Endothelial cell of umbilical vein (primary cell): ENCODE measurements at regions not wholly inside any gene's neighbourhood (a gene's known extent, or its start where the extent isn't known, plus 50 kb on each side); places are given as distances from the start of the nearest gene placed in this dataset.

ENCODE experiments used
- BruUV-seq: library from RNA; stranded (reverse); fragments of 400-500 nt; replicated peaks from 2 replicates; lab custom pipeline; 2021; lab: Mats Ljungman, UMichigan
- CTCF ChIA-PET: fragments of 300-600, 350-600 bp; sonication (Branson Sonifier 250); formaldehyde crosslinking; loops from one replicate; lab custom pipeline; 2021; ENCODE audit warnings: antibody characterized with exemption, inconsistent platforms; lab: Charles Lee
- POLR2A ChIA-PET: fragments of 300-600, 350-600 bp; sonication (Branson Sonifier 250); formaldehyde crosslinking; loops from one replicate; lab custom pipeline; 2021; ENCODE audit warnings: antibody characterized with exemption, inconsistent platforms; lab: Charles Lee
- DNase-seq: peaks from one replicate; pipeline ENCODE4 v3.0.0-alpha.2; 2011; ENCODE audit warnings: low read depth, low spot score
- FAIRE-seq: peaks from 2 replicates; lab custom pipeline; 2011; peaks lifted over from hg19 to GRCh38; lab: Jason Lieb, UNC
- H2AFZ ChIP-seq: 2 replicates; pipeline ENCODE4 v1.6.0; 2012; ENCODE audit warnings: low read depth, low read length, control low read depth, inconsistent platforms
- H3K27ac ChIP-seq: 2 replicates; pipeline ENCODE4 v1.5.1; 2011; ENCODE audit warnings: low read depth, mild to moderate bottlenecking, control low read depth, low read length, moderate library complexity; ENCODE audit not compliant: insufficient read depth
- H3K27me3 ChIP-seq, 2 experiments: 2 replicates each; pipeline versions ENCODE4 v1.6.0 to v1.6.1; 2011; ENCODE audit warnings: low read length in 2 of 2, mixed read lengths in 1 of 2; ENCODE audit not compliant: control insufficient read depth in 2 of 2, insufficient read depth in 2 of 2
- H3K36me3 ChIP-seq, 2 experiments: 2 replicates in 1 of 2; 3 replicates in 1 of 2; pipeline ENCODE4 v1.5.1; 2011; ENCODE audit warnings: low read length in 2 of 2, mild to moderate bottlenecking in 1 of 2, moderate library complexity in 1 of 2; ENCODE audit not compliant: control insufficient read depth in 2 of 2, insufficient read depth in 2 of 2; ENCODE audit errors: extremely low read depth in 1 of 2
- H3K4me1 ChIP-seq: 3 replicates; pipeline ENCODE4 v1.5.1; 2011; ENCODE audit warnings: mild to moderate bottlenecking, low read length; ENCODE audit not compliant: control insufficient read depth, insufficient read depth; ENCODE audit errors: extremely low read depth
- H3K4me2 ChIP-seq: 2 replicates; pipeline ENCODE4 v1.6.1; 2011; ENCODE audit warnings: low read length, control low read depth, mixed read lengths; ENCODE audit not compliant: insufficient read depth
- H3K4me3 ChIP-seq, 3 experiments: fragments of 200-600 bp in 1 of 3; sonication (generic), shearing (Covaris generic) in 1 of 3; replicated peaks in 1 of 3; 2 replicates each; pipeline ENCODE4 v1.5.1; 2011 to 2016; ENCODE audit warnings: control low read depth in 3 of 3, low read length in 3 of 3, mild to moderate bottlenecking in 2 of 3, inconsistent platforms in 1 of 3, low read depth in 1 of 3, moderate library complexity in 1 of 3; ENCODE audit not compliant: insufficient read depth in 1 of 3
- H3K79me2 ChIP-seq: 2 replicates; pipeline ENCODE4 v1.6.0; 2012; ENCODE audit warnings: low read length, inconsistent platforms; ENCODE audit not compliant: control insufficient read depth, insufficient read depth
- H3K9ac ChIP-seq: replicated peaks from 2 replicates; pipeline ENCODE3; 2011; ENCODE audit warnings: low read length, control low read depth; ENCODE audit not compliant: insufficient read depth; ENCODE audit errors: extremely low read depth
- H3K9me1 ChIP-seq: replicated peaks from 3 replicates; pipeline ENCODE4 v1.6.0; 2011; ENCODE audit warnings: mild to moderate bottlenecking, low read length; ENCODE audit not compliant: control insufficient read depth, insufficient read depth; ENCODE audit errors: extremely low read depth
- H3K9me3 ChIP-seq: replicated peaks from 2 replicates; pipeline ENCODE4 v1.5.1; 2012; ENCODE audit warnings: low read length, inconsistent platforms; ENCODE audit not compliant: control insufficient read depth, insufficient read depth
- H4K20me1 ChIP-seq: replicated peaks from 2 replicates; pipeline ENCODE3; 2011; ENCODE audit warnings: mild to moderate bottlenecking, low read length; ENCODE audit not compliant: control insufficient read depth, insufficient read depth; ENCODE audit errors: extremely low read depth
- CTCF ChIP-seq, 2 donors: IDR thresholded peaks; 1 replicate in 1 of 2; 2 replicates in 1 of 2; pipeline ENCODE4 v1.5.1; 2011; ENCODE audit warnings: low read length in 2 of 2, mild to moderate bottlenecking in 2 of 2, moderate library complexity in 2 of 2, control low read depth in 1 of 2, inconsistent platforms in 1 of 2, low read depth in 1 of 2; ENCODE audit not compliant: insufficient read depth in 1 of 2; ENCODE audit errors: extremely low read depth in 1 of 2
- EZH2 ChIP-seq: IDR thresholded peaks from 2 replicates; pipeline ENCODE4 v1.6.1; 2012; ENCODE audit warnings: borderline replicate concordance, low read depth, mild to moderate bottlenecking, moderate library complexity, low read length, inconsistent platforms; ENCODE audit not compliant: severe bottlenecking
- FOS ChIP-seq: IDR thresholded peaks from 2 replicates; pipeline ENCODE4 v1.6.1; 2011; ENCODE audit warnings: mild to moderate bottlenecking, low read length, moderate library complexity, borderline replicate concordance; ENCODE audit not compliant: insufficient read depth
- GATA2 ChIP-seq: IDR thresholded peaks from 2 replicates; pipeline ENCODE4 v1.7.0; 2011; ENCODE audit warnings: low read depth, mild to moderate bottlenecking, moderate library complexity, mixed read lengths, low read length; ENCODE audit not compliant: insufficient read length, insufficient read depth
- JUN ChIP-seq: IDR thresholded peaks from 2 replicates; pipeline ENCODE4 v1.6.1; 2011; ENCODE audit warnings: borderline replicate concordance, low read depth; ENCODE audit not compliant: insufficient read length, insufficient read depth
- MAX ChIP-seq: IDR thresholded peaks from 2 replicates; pipeline ENCODE4 v1.6.1; 2011; ENCODE audit not compliant: insufficient read depth, insufficient read length
- MYC ChIP-seq: IDR thresholded peaks from one replicate; pipeline ENCODE4 v1.6.1; 2011; ENCODE audit warnings: mild to moderate bottlenecking, low read depth, low read length
- POLR2A ChIP-seq: IDR thresholded peaks from 2 replicates; pipeline ENCODE4 v1.6.1; 2012; ENCODE audit warnings: low read depth, mild to moderate bottlenecking, control low read depth, low read length
- POLR2AphosphoS5 ChIP-seq: IDR thresholded peaks from 2 replicates; pipeline ENCODE4 v1.6.1; 2012; ENCODE audit warnings: low read depth, mild to moderate bottlenecking, control low read depth, low read length, moderate library complexity; ENCODE audit not compliant: insufficient read depth
- dilution Hi-C: fragments of 300-500 bp; cut with MboI; formaldehyde crosslinking; loops from one replicate; pipeline ENCODE4 v1.15.0; 2019; ENCODE audit warnings: low sequenced_read_pairs; ENCODE audit not compliant: extremely low pct_ligation_motif_present
- intact Hi-C: fragments of 100-400 bp; cut with micrococcal nuclease; formaldehyde crosslinking; loops from one replicate; pipeline ENCODE4 v1.10.0; 2022

- Histone ChIP-seq H3K36me3 (no peaks in the 10 kb centered on the region), H3K9me1 (no peaks in the 10 kb centered on the region), H3K4me2 (no peak overlapping the region), H3K9ac (no peak overlapping the region), H4K20me1 (no peaks in the 10 kb centered on the region), H3K27ac (no peak overlapping the region), H3K27me3 (peaks cover 4 to 22% of the 10 kb centered on the region in 2 experiments), H3K4me3 (no peak overlapping the region), H3K9me3 (no peaks in the 10 kb centered on the region), H3K79me2 (no peaks in the 10 kb centered on the region), H2AFZ (no peak overlapping the region), H3K4me1 (no peaks in the 10 kb centered on the region)
- TF ChIP-seq JUN (no peak), GATA2 (no peak), CTCF (IDR thresholded peaks at IDR 0.05; ENCODE audit: extremely low read depth in 1 of 2, insufficient read depth in 1 of 2, low read depth in 1 of 2, low read length in 2 of 2) (no peak), FOS (no peak), POLR2A (no peak), EZH2 (no peak), MYC (no peak), MAX (no peak), POLR2AphosphoS5 (no peak)
- intact Hi-C loops, result no loop called here
- dilution Hi-C loops, result no loop called here
- ChIA-PET CTCF (interaction anchor here (1.0 to 2.7 kb wide), 5 partner anchors 14 to 190 kb away, joined by 3 to 17 read pairs (median 3); no protein-coding TSS in a partner anchor), POLR2A (no interaction called here)
- no TSS peak for BruUV-seq
- FAIRE-seq, result no peak
- no peak for DNase-seq
Measured at GRCh38 chr11:72493426-72494108, 59.2 kb upstream of the CLPB start.
